Parathyroid adenoma (tissue), 2 donors: ENCODE measurements at regions not wholly inside any gene's neighbourhood (a gene's known extent, or its start where the extent isn't known, plus 50 kb on each side); places are given as distances from the start of the nearest gene placed in this dataset.

ENCODE experiments used
- H2AFZ ChIP-seq: fragments of 300-600 bp; sonication (generic); one replicate; pipeline ENCODE4 v1.7.0; 2017; ENCODE audit warnings: antibody characterized with exemption, mild to moderate bottlenecking
- H3K27ac ChIP-seq: fragments of 300-600 bp; sonication (generic); one replicate; pipeline ENCODE4 v1.7.0; 2017
- H3K27me3 ChIP-seq: fragments of 300-600 bp; sonication (generic); one replicate; pipeline ENCODE4 v1.7.0; 2017; ENCODE audit warnings: low read length; ENCODE audit not compliant: control insufficient read depth, insufficient read depth
- H3K36me3 ChIP-seq: fragments of 300-600 bp; sonication (generic); one replicate; pipeline ENCODE4 v1.7.0; 2017; ENCODE audit warnings: low read length; ENCODE audit not compliant: control insufficient read depth, insufficient read depth
- H3K4me1 ChIP-seq: fragments of 300-600 bp; sonication (generic); one replicate; pipeline ENCODE4 v1.7.0; 2017; ENCODE audit warnings: control low read depth
- H3K4me2 ChIP-seq: fragments of 300-600 bp; sonication (generic); one replicate; pipeline ENCODE4 v1.7.0; 2017; ENCODE audit warnings: low read length
- H3K4me3 ChIP-seq: fragments of 300-600 bp; sonication (generic); one replicate; pipeline ENCODE4 v1.7.0; 2017; ENCODE audit warnings: low read depth, low read length
- H3K79me2 ChIP-seq: fragments of 300-600 bp; sonication (generic); one replicate; pipeline ENCODE4 v1.7.0; 2017; ENCODE audit warnings: control low read depth
- H3K9ac ChIP-seq: fragments of 300-600 bp; sonication (generic); one replicate; pipeline ENCODE4 v1.7.0; 2017; ENCODE audit warnings: mild to moderate bottlenecking
- H3K9me3 ChIP-seq: fragments of 300-600 bp; sonication (generic); one replicate; pipeline ENCODE4 v1.7.0; 2017; ENCODE audit warnings: low read length; ENCODE audit not compliant: control insufficient read depth
- TF ChIP-seq, protein P1 (sequence below): fragments of 300-600 bp; sonication (generic); IDR thresholded peaks from one replicate; pipeline ENCODE4 v1.7.0; 2017; ENCODE audit warnings: antibody characterized with exemption, mild to moderate bottlenecking
- donor health status: primary hyperparathyroidism.

DNA sequence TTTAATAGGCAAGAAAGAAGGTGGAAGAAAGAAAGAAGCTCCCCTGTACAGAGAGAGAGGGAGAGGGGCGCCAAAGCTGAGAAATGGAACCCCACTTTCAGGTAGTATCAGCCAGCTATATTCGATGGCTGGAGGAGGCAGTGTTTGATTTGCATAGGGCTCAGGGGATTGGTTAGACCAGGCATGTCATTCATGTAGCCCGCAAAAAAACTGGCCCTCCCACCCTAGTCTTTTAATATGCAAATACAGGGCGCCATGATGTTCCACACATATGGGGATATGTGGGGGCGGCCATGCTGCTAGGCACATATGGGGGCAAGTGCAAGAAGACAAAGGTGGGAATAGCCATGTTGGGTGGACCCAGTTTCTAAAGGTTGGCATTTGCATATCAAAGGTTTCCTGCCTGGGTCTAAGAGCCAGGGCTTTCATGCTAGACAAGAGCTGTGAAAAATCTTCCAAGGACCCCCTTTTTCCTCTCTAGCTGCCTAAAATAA is 174.4 kb upstream of the ADRA1B start:
- Histone ChIP-seq H3K36me3 (no peaks in the 10 kb centered on the region), H3K9me3 (no peaks in the 10 kb centered on the region), H3K4me2 (no peak overlapping the region), H3K27me3 (no peaks in the 10 kb centered on the region), H3K4me1 (no peaks in the 10 kb centered on the region), H3K27ac (no peak overlapping the region), H3K79me2 (no peaks in the 10 kb centered on the region), H2AFZ (no peak overlapping the region), H3K9ac (no peak overlapping the region), H3K4me3 (no peak overlapping the region)
- TF ChIP-seq, protein P1, sequence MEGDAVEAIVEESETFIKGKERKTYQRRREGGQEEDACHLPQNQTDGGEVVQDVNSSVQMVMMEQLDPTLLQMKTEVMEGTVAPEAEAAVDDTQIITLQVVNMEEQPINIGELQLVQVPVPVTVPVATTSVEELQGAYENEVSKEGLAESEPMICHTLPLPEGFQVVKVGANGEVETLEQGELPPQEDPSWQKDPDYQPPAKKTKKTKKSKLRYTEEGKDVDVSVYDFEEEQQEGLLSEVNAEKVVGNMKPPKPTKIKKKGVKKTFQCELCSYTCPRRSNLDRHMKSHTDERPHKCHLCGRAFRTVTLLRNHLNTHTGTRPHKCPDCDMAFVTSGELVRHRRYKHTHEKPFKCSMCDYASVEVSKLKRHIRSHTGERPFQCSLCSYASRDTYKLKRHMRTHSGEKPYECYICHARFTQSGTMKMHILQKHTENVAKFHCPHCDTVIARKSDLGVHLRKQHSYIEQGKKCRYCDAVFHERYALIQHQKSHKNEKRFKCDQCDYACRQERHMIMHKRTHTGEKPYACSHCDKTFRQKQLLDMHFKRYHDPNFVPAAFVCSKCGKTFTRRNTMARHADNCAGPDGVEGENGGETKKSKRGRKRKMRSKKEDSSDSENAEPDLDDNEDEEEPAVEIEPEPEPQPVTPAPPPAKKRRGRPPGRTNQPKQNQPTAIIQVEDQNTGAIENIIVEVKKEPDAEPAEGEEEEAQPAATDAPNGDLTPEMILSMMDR, result no peak

- TF ChIP-seq, protein P1, result no peak
- H3K4me2 ChIP-seq, result no peak overlapping the region
These were observed 173.0 kb upstream of the ADRA1B start for GRCh38 chr5:159743234-159743633.

DNA sequence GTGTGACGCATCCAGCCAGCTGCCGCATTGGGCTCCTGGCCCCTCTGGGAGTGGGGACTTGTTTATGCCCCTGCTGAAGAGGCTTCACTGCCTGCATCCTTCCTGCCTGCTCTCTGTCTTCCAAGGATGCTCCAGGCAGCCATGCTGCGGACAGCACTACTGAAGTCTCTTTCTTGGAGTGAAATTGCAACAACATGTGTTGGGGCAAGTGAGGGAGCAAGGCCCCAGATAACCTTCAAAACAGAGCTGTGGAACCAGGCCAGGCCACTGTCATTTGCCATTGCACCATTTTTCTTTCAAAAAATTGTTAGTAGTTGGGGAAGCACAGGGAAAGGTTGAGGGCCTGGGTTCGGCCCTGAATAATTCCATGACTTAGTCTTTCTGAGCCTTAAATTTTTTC is 169.6 kb upstream of the ADRA1B start:
- Histone ChIP-seq H3K4me2 (no peak overlapping the region), H3K4me3 (no peak overlapping the region), H3K36me3 (no peaks in the 10 kb centered on the region), H3K9ac (no peak overlapping the region), H3K27me3 (no peaks in the 10 kb centered on the region), H3K9me3 (no peaks in the 10 kb centered on the region), H3K4me1 (no peaks in the 10 kb centered on the region), H3K27ac (no peak overlapping the region), H3K79me2 (no peaks in the 10 kb centered on the region), H2AFZ (no peak overlapping the region)
- TF ChIP-seq, protein P1, result no peak

More at GRCh38 chr5:159743234-159743633, 173.0 kb upstream of the ADRA1B start:
- Histone ChIP-seq H3K4me1 (no peaks in the 10 kb centered on the region), H3K4me3 (no peak overlapping the region), H3K36me3 (no peaks in the 10 kb centered on the region), H3K27me3 (no peaks in the 10 kb centered on the region), H3K9ac (no peak overlapping the region), H3K79me2 (no peaks in the 10 kb centered on the region), H3K9me3 (no peaks in the 10 kb centered on the region), H2AFZ (no peak overlapping the region), H3K27ac (no peak overlapping the region)

DNA sequence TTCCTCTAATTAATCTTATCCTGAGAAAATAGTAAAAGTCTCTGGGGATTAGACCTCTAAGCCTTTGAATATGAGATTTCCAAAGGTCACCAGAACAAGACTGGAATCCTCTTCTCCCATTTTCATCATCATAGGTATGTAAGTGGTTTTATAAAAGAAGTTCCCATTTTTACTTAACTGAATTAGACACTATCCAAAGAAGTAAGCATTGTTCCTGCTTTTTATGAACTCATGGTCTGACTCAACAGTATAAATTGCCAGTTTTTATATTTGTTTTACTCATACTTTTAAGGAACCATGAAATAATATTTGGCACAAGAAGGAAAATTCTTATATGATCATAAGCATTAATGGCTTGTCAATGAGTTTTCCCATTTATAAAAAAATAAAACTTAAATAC is 167.1 kb upstream of the ADRA1B start:
- H3K79me2 ChIP-seq, result no peaks in the 10 kb centered on the region
- TF ChIP-seq, protein P1, result no peak
- H3K4me1 ChIP-seq, result no peaks in the 10 kb centered on the region
- no peaks in the 10 kb centered on the region for H3K9me3 ChIP-seq
- no peak overlapping the region for H2AFZ ChIP-seq
- no peak overlapping the region for H3K4me3 ChIP-seq
- H3K27me3 ChIP-seq, result no peaks in the 10 kb centered on the region
- H3K36me3 ChIP-seq, result no peaks in the 10 kb centered on the region
- H3K4me2 ChIP-seq, result no peak overlapping the region
- H3K9ac ChIP-seq, result no peak overlapping the region
- no peak overlapping the region for H3K27ac ChIP-seq

GRCh38 chr5:159750226-159750625 is 166.1 kb upstream of the ADRA1B start:
- H3K27me3 ChIP-seq, result no peaks in the 10 kb centered on the region

More at GRCh38 chr5:159750226-159750625, 166.1 kb upstream of the ADRA1B start:
- no peak overlapping the region for H2AFZ ChIP-seq
- TF ChIP-seq, protein P1, result no peak
- no peaks in the 10 kb centered on the region for H3K9me3 ChIP-seq
- H3K36me3 ChIP-seq, result no peaks in the 10 kb centered on the region
- H3K27ac ChIP-seq, result no peak overlapping the region
- H3K79me2 ChIP-seq, result no peaks in the 10 kb centered on the region
- H3K4me2 ChIP-seq, result no peak overlapping the region
- no peak overlapping the region for H3K4me3 ChIP-seq
- H3K9ac ChIP-seq, result no peak overlapping the region
- H3K4me1 ChIP-seq, result no peaks in the 10 kb centered on the region
